ENCODE measurements at regions not wholly inside any gene's neighbourhood (a gene's known extent, or its start where the extent isn't known, plus 50 kb on each side); places are given as distances from the start of the nearest gene placed in this dataset.

DNA sequence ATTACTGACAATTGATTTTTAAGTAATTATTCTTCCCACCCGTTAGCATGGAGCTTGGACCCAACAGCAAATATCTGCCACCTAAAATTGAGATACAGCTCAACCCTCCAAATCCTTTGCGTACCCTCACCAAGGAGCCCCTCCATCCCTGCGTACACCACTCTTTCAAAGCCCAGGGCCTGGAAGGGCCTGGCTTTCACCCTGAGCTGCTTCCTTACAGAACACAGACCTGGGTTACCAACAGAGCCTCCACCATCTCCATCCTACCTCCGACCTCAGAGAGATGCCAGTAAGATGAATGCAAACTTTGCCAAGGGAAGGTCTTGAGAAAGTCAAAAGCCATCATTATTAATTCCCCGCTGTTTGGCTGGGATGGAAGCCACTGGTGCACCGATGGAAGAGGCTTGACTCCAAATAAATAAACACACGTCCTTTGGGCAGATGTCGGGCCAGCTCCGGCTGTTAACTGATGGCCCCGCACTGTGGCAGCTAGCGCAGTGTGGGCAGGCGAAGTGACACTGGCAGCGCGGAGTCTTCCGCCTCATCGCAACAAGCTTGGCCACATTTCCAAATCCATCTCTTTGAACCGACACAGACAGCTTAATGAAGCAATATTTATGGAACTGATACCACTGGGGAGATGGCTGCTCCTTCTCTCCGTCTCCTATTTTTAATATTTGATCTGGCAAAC is 150.2 kb upstream of the VSTM2B start:
- no peak for DNase-seq

DNA sequence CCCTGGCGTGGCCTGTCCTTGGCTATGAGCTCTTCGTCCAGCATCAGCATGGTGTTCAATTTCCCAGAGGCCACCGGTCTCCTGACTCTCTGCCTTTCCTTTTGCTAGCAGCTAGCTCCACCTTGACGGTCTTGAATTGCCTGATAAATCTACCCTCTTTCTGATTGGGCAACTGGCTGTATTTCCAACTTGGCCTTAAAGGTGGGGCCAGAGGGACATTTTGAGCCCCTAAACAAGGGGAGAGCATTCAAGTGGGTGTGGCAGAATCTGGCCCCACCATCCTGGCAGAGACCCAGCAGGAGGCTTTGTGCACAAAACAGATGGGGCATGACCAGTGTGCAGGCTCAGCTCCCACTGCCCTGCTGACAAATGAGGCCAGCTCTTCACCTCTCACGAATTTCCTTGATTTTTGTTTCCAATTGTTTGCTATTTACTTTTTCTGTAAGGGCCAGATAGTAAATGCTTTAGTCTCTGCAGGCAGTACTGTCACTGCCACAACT is 148.9 kb upstream of the VSTM2B start:
- no peak for DNase-seq

DNA sequence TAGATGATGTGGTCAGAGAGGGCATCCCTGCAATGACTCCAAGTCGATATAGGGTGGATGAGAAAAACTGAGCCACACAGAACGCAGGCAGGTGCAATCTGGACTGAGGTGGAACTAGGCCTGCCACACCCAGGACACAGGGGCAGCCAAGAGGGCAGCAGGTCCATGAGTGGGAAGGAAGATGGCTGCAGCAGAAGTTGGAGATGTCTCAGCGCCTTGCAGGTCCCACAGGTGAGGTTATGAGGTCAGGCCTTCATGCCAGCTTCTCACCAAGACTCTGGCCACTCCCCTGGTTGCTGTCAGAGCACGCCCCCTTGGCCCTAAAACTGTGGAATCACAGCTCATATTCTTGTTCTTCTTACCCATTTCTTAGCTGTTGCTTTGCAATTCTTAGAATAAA is 147.7 kb upstream of the VSTM2B start:
- DNase-seq = no peak

DNA sequence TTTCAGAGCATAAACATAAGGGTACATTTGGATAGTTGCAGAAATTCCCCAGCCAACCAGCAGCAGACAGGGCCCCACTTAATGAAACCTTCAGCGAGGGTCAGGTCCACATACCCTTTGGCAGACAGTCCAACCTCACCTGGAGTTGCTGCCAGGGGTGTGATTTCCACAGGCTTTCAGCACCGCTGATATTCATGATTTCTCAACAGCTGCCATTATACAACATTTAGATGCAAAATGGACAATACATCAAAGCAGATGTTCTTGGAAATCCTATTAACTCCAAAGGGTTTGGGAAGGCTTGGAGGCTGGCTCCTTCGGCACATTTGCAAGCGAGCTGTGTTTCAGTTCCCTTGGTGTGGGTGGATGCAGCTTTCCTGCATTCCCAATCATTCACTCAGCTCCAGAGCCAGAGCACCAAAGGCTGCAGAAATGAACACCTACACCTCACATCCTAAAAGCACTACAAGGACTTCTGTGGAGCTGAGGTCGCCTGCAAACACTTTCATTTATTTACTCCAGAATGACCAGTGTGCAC is 147.2 kb upstream of the VSTM2B start:
- DNase-seq = no peak

DNA sequence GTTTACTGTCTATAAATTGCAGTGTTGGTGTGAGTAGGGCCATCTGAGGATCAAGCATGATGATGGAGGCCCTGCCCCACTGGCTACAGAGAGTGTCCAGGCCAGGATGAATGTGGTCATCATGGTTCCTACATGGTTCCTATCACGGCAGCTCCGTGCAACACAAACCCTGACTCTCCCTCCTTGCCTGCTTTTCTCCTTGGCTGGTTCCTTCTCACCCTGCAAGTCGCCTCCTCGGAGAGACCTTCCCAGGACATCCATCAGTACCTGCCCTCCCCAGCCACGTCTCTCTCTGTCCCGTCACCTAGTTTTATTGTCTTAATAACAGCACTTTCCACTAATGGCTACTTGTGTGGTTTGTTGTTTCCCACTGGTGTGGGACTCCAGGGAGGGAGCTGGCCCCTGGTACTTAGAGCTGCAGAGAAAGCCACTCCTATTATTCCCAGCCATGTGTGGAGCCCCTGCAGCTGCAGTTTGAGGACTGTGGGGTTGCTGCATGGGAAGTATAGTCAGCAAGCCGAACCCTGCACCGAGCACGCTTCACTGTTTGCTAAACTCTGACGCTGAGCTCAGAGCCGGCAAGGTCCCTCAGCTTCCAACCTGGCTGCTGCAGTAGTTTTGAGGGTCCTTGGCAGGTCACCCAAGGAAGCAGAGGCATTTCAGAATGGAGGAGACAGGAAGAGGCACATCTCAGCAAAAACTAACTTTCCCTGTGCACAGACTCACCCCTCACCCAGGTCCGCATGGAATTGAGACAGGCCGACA is 146.4 kb upstream of the VSTM2B start:
- no peak for DNase-seq

DNA sequence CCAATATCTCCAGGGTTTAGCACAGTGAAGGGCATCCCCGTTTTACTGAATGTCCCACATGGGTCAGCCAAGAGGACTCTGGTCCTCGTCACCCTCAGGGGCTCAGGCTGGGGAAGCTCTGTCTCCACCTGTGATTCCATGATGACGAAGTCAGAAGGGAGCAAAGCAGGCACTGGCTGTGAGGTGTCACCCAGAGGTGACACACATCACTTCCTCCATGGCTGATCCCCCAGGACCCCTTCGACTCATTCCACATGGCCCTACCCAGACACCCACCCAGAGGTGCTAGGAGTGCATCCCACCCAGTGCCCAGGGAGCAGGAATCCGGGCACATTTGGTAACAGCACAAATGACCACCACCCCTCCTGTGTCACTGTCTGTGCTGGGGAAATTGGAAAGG is 145.2 kb upstream of the VSTM2B start:
- DNase-seq = no peak

DNA sequence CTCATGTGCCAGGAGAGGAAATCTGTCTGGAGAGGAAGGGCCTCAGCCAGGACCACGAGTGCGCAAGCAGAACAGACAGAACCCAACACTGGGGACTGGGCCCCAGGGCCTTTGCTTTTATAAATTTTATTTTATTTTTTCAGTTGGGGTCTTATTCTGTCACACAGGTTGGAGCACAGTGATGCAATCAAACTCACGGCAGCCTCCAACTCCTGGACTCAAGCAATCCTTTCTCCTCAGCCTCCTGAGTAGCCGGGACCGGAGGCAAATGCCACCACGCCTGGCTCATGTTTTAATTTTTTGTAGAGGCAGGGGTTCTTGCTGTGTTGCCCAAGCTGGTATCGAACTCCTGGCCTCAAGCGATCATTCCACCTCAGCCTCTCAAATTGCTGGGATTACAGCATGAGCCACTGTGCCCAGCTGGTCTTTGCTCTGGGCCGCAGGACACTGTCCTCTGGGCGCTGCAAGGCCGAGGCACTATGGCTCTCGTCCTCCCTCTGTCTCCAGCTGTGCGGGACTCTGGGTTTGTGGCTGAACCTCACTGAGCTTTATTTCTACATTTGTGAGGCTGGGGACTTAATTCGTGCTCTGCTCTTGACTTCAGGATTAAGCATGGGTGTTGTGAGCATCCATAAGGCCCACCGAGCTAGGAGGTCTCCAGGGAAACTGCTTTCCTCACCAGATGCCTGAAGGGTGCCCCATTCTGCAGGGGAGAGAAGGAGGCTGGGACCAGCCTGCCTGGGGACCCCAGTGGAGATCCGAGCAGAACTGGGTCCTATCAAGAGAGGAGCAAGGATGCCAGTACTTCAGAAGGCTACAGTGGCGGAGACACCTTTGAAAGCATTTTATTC is 144.2 kb upstream of the VSTM2B start:
- no peak for DNase-seq

DNA sequence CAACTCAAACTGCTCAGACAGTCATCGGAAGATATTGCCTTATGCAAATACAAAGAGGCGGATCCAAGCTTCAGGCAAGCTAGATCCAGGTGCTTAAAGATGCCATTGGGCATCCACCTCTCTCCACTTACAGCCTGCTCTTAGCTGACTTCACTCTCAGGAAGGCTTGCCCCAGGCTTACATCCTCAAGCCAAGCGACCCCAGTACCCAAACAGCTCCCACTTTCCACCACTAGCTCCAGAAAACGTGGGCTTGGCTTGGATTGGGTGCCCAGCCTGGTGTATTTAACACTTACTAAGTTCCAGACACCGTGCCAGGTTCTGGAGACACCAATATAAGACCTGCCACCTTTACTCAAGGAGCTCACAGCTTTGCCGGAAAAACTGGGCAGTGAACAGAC is 142.1 kb upstream of the VSTM2B start:
- DNase-seq = no peak

DNA sequence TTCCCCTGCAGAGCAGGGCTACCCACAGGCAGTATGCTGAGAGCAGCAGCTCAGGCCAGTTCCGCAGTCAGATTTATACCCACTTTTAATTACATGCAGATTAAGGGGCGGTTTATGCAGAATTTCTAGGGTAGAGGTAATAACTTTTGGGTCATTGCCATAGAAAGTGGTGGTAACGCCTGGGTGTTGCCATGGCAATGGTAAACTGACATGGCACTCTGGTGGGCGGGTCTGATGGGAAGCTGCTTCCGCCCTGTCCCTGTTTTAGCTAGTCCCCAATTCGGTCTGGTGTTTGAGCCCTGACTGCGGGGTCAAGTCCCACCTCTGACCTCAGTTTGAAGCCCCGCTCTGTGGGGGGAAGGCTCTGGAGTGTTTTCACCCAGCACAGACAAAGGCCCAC is 141.1 kb upstream of the VSTM2B start:
- DNase-seq = no peak

DNA sequence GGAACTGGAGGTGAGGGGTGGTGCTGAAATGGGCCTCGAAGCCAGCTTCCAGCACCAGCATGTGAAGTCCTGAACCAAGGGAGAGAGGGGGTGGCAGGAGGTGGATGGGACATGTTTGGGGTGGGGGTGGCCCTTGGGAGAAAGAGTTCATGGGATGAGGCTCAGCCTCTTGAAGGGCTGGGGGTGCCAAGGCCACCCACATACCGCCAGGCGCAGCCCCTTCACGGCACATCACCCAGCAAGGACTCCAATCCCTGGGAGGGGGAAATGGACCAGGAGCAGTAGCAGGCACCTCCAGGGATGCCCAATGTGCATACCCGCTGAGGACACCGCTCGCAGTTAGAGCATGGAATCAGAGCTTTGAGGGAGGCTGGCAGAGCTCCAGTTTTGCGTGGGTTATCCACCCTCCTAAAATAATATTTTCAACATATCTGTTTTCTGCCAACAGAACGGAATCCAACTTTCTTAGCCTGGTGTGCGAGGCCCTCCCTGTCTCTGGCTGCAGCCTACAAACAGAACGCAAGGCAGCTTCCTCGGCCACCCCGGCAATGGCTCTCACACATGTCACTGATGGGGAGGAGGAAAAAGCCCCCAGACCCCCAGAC is 140.5 kb upstream of the VSTM2B start:
- DNase-seq = no peak

DNA sequence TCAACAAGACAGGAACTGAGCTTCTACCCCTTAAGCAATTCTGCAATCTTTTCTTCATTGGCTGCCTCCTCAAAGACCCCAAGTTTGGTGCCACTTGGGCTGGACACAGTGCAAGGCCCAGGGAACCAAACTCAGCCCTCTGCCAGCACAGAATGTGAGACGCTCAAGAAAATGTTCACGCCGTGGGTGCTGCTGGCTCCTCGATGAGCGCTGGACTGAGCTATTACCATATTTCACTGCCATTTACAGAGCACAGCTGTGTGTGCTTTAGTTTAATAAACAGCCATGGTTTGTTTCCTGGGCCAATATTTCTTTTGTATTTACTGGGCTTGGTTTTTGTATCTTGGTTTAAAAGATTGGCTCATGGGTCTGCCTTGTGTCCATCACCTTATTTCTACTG is 138.8 kb upstream of the VSTM2B start:
- no peak for DNase-seq

DNA sequence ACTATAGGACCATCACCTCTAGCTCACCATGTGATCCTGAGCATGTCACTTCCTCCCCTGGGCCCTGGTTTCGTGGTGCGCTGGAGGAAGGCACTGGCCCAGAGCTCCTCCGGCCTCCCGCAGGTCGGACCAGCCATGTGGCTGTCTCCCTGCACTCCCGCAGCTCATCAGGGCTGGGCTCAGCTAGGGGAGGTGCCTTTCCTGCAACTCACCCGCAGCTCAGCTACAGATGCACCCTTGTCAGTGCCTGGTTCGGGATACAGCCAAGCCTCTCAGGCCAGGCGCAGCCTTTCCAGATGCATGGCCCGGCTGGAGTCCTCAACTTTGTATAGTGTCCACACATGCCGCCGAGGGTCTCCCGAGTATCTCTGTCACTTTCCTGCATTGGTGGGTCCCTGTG is 138.2 kb upstream of the VSTM2B start:
- DNase-seq = no peak

DNA sequence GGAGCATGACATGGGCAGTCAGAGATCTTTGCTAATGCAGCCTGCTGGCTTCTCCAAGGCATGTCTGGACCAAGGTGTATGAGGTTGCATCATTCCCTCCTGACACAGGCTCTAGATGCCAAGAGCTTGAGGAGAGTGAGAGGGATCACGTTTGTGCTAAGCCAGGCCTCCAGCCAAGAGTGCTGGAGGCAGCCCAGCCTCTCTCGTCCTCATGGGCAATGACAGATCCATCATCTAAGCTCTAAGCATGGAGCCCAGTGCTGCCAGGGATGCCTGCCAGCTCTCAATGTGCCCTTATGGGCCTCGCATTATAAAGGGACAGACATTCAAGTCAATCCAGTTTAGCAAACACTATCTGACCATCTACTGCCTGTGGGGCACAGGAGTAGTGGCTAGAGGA is 136.3 kb upstream of the VSTM2B start:
- DNase-seq = no peak

DNA sequence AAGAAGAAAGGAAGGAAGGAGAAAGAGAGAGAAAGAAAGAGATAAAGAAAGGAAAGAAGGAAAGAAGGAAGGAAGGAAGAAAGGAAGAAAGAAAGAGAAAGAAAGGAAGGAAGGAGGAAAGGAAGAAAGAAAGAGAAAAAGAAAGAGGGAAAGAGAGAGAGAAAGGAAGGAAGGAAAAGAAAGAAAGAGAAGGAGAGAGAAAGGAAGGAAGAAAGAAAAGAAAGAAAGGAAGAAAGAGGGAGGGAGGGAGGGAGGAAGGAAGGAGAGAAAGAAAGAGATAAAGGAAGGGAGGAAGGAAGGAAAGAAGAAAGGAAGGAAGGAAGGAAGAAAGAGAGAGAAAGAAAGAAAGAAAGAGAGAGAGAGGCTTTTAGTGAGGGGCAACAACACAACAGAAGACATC is 135.1 kb upstream of the VSTM2B start:
- DNase-seq = no peak

DNA sequence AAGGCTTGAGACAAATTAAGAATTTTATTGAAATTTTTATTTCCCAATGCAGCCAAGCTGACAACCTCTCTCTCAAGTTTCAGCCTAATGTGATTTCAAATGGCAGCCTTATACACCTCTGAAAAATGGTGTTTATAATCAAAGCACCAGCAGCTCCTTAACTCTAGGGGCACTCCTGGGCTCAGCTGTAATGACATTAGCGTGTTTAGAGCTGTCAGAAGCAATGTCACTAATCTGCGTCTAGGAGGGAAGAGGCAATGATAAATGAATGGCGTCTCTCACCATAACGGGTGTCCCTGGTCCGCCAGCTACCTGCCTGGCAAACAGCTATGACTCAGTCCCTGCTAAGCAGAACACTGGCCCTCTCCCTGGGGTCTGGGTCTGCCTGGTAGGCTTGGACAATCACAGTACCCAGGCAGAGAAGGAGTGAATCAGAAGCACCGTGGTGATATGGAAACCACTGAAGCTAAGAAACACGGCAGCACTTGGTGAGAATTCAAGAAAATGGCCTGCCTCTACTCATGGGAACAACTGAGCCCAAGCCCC is 131.8 kb upstream of the VSTM2B start:
- no peak for DNase-seq

DNA sequence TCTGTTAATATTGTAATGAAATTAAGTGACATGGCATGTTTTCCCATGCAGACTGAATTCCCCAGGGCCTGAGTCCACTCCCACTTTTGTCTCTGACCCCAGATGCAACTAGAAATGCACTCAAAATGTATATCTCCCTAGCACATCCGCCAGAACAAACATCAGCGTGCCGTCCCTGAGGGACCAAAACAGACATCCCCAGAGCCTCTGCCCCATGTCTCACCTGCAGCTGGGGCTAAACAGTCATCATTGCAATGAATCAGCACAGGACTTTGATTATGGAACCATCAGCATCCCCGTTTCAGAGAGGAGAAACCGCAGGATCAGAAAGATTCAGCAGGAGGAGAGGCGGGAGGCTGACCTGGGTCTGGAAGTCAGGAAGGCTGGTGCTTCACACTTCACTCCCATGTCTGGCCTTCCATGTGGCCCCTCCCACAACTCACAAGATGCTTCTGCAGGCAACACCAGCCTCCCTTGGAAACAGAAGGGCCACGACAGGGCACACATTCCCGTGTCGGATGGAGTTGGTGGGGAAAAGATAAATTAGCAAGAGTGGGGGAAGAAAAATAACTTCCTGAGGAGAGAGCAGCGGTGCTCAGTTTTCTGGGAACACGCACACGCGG is 130.6 kb upstream of the VSTM2B start:
- DNase-seq = no peak

DNA sequence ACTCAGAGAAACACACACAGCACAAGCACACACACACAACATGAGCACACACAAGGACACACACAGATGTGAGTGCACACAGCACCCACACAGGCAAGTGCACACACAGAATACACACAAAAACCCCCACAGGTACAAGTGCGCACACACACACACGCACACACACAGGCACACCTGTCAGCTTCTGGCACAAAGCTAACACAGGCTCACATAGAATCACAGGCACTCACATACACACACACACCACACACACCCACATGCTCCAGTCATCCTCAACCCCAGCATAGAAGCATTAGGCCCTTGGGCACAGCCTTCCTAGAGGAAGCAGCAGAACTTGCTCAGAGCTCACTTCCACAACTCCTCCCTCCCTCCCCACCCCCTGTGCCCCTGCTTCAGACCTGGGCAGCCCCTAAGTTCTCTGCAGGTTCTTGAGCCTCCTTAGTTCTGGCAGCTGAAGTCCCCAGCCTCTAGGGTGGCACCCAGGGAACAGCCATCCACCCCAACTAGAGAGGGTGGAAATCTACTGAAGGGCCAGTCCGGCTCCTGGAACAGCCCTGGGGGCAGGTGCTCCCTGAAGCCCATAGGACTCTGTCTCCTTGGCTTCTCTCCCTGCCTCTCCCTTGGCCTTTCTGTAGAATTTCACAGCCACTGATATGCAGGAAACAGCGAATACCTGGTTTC is 129.9 kb upstream of the VSTM2B start:
- DNase-seq = no peak

DNA sequence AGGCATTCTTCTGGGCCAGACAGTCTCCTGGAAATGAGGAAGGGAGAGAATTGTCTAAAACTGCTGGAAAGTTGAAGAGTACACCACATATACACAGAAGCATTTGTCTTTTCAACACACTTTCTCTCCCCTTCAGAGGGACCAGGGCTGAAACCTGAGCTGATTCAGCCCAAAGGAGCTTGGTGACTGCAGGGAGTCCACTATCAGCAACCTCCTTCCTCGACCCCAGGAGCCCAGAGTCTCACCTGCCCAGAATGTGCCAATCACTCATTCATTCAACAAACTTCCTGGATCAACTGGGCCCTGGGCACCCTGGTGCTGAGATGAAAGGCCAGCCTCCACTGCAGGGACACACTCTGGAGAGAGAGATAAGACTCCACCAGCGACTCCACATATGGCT is 128.9 kb upstream of the VSTM2B start:
- no peak for DNase-seq

DNA sequence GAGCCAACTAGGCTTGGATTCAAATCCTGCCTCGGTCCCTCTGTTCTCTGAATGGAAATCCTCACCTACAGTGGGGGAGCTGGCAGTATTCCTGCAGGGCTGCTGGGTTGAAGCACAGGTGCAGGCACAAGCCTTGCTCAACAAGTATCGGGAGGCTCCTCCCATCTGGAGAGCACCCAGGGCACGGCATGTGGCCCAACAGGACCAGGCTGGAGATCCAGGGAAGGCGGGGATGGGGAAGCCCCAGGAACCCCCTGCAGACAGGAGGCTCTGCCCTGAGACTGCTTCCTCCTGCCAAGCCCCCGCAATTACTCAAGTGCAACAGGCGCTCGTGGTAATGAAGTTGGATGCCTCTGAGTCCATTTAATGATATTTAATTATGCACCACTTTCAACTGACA is 128.0 kb upstream of the VSTM2B start:
- DNase-seq = no peak

DNA sequence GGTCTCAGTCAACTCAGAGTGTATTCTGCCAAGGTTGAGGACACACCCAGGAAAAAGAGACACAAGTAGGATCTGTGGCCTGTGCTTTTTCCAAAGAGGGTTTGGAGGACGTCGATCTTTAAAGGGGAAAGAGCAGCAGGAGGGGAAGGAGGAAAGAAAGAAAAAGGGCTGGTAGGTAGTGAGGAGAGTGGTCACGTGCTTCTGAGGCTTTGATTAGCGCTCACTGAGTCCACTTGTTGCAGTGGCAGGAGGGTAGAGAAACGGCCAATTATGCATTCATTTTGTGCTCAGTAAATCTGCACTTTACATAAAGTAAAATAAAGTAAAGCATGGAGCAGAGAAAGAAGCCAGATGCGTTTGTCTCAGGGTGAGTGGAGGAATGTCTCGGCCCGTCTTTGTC is 126.0 kb upstream of the VSTM2B start:
- no peak for DNase-seq

DNA sequence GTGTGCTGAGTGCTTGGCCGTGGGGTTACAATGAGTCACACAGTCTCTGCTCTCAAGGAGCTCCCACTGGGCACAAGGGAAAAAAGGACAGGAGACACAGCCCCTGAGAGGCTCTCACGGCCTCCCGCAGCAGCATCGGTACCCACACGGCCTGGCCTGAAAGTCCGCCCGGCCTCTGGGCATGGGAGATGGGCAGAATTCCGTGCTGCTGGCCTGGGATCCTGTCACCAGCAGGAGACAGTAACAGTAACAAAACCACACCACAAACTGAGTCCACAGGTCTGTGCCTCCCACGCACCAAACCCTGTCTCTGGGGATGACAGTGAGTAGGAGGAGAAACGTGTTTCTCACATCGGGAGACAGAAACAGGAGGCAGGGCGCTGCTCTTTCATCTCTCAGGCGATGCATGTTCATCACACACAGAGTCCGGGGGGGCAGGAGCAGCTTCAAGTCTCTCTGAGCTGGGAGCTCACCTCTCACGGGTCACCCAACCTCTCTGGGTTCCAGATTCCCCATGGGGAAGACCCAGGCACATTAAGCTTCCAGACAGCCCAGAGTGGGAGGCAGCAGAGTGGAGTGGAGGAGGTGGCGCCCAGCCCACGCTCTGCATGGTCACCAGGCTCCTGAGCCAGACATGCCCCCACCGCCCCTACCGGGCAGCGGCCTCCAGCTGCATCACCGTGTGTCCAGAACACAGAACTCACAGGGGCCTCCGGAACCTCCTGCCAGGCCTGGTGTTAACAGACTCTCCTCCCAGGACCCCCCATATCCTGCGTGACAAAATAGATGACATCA is 124.7 kb upstream of the VSTM2B start:
- DNase-seq = no peak
